Fibroblast of skin of abdomen (primary cell): ENCODE measurements at regions not wholly inside any gene's neighbourhood (a gene's known extent, or its start where the extent isn't known, plus 50 kb on each side); places are given as distances from the start of the nearest gene placed in this dataset.

Experiments
- DNase-seq: peaks from one replicate; pipeline ENCODE4 v3.0.0-alpha.2; 2013

DNA sequence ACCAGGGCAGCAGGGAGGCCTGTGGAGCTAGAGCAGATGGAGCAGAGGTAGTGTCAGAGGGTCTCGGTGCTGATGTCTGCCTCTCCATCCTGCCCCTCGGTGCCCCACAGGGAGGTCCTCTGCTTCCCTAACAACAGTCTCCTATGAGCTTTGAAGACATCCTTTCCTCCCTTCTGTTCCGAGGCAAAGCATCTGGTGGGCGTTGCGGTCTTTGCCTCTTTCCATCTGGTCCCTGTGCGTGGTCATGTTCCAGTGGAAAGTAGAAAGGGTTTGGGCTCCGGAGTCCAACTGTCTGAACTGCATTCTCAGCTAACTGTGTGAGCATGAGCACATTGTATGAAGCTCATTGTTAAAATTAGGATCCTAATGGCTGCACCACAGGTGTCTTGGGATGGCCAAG lies 370.6 kb downstream of the AACS start:
- DNase-seq = no peak

DNA sequence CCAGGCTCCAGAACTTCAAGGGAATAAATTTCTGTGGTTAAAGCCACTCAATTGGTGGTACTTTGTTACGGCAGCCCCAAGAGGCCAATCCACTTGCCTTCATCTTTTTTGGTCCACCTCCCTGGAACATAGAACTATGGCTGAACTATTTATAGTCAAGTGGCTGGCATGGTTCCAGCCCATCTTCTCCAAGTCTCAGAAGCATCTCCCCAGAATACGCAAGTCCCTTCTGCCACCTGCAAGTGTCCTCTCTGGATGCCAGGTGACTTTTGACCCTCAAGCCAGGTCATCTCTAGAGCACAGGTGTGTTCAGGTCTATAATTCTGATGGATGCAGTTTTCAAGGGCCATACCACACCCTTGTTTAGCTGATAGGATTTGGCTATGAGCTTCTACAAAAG lies 371.5 kb downstream of the AACS start:
- DNase-seq = no peak

DNA sequence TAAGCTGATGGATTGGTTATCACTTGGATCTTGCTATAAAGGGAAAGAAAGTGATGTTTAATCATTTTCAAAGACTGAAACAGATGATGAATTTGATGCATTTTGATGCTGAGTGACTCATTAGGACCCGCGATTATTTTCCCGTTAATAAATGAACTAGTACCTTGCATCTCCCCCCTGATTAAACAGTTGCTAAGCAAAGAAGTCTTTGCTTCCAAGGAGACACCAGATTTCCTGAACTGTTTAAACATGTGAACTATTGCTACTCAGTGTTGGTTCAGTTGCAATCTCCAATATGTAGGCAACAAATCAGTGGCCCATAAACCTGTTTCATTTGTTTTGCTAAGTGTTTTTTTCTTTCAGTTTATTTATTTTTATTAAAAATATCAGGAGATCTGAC lies 375.2 kb downstream of the AACS start:
- DNase-seq = no peak

DNA sequence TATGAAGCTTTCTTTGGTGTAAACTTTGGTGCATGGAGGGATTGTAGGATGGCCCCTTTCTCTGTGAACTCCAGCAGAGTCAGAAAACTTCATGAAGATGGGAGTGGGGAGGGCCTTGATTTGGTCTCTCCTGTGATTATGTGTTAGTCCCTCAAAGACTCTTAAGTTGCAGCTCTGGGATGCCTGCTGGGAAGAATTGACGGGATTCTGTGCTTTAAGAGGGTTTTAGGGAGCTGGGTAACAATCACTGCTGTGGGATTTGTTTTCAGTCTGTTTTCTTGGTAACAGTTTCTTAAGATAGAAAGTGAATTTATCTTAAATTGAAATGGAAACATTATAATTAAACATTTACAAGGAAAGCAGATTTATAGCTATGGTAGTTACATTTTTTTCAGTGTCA lies 378.1 kb downstream of the AACS start:
- DNase-seq = no peak

DNA sequence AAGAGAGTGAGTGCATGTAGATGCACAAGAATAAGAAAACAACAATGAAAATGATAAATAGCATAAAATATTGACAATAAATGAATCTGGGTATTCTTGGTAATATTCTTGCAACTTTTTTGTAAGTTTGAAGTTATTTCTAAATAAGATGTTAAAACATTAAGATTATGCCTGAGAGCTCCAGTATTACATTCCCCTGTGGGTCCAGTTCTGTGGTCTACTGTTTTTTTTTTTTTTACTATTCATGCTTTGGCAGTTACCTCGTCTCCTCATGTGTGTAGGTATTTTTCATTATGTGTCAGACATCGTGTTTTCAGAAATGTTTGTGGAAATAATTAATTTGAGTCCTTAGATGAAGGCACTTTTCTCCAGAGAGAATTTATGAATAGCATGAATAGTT lies 386.2 kb downstream of the AACS start:
- no peak for DNase-seq

- DNase-seq = no peak
Observed at GRCh38 chr12:125453751-125454150, 388.5 kb downstream of the AACS start.

GRCh38 chr12:125454291-125454690 lies 389.1 kb downstream of the AACS start:
- no peak for DNase-seq

DNA sequence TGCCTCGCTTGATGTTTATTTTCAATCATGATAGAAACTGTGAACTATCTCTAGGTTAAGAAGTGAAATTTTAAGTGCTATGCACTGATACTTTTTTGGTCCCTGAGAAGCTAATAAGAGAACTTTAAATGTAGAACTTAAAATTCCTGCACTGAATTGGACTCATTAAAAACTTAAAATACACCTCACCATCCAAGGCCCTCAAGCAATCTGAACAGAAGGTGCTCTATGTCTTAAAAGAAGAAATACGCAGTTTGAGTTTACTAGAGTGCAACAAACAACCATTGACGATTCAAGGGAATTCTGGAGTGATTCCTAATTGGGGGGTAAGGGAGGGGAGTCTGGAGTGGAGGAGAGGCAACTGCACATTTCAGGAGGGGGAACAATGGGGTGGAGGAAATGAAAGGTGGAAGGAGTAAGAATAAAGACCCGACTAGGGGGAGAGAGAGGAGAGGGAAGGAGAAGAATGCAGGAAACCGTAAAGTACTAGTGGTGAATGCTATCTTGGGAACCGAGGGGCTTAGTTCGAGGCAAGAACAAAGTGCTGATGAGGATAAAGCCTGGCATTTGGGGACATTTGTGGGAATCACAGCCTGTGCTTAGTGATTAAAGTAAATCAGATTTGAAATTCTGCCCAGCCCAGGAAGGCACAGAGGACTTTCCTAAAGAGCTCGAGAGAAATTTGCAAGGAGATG lies 389.7 kb downstream of the AACS start:
- no peak for DNase-seq

DNA sequence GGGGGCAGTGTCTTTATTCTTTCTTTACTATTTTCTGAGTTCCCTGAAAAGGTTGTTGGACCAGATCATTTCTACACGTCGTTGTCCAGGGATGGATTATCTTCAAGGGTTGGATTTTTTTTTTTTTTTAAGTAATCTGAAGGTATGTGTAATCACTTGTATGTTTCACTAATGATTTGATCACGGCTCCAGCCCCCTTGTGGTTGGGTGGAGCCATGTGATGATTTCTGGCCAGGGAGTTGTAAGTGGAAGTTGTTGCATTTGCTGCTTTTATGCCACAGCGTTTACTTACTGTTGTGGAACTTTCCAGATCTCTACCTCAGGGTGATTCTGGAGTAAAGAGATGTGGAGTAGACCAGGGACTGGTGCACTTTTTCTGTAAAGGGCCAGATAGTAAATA lies 390.3 kb downstream of the AACS start:
- no peak for DNase-seq

DNA sequence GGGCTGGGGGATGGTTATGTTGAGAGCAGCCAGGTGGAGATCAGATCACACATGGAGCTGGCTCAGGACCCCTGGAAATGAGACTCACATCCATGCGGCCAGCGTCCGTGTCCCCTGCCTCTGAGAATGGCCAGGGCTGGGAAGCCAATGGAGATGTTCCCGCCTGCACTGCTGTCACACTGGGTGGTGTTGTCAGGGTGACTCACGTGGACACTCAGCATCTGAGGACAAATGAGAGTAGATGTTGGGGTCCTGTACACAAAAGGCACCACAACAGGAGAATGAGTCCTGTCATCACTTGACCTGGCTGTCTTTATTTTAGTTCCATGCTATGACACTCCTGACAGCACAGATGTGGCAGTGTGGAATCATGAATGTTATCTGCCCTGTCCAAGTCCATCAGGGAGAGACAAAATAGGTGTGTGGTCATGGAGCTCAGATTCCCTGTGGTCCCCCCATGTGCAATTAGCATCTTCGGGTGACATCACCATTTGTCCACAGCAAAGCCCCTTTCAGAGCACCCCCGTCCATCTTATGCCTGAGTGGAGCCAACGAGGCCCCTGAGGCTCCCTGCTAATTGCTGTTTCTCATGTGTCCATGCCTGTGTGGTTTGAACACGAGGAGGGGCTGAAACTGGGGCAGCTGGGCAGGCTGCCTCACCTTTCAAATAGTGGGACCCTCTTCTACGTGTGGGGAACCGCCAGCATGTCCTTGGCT lies 393.5 kb downstream of the AACS start:
- no peak for DNase-seq

DNA sequence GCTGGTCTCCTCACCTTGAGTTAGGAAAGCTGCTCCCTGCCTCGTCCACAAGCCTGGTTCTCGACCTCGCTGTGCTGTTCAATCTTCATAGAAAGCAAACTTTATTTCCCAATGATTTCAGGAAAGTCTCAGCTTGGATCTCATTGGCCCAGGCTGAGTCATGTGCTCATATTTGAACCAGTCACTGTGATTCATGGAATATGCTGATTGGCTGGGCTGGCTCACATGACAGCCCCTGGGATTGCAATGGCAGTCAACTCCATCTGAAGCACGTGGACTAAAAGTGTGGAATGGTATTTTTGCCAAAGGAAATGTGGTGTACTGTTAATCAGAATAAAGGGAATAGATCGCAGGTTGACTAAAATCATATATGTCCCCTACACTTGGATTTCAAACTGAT lies 396.6 kb downstream of the AACS start:
- no peak for DNase-seq

- no peak for DNase-seq
Observed at GRCh38 chr12:125463386-125463785, 398.2 kb downstream of the AACS start.

- DNase-seq = no peak
Observed at GRCh38 chr12:125467363-125467762, 402.1 kb downstream of the AACS start.

- DNase-seq = no peak
Observed at GRCh38 chr12:125469683-125470082, 404.4 kb downstream of the AACS start.

DNA sequence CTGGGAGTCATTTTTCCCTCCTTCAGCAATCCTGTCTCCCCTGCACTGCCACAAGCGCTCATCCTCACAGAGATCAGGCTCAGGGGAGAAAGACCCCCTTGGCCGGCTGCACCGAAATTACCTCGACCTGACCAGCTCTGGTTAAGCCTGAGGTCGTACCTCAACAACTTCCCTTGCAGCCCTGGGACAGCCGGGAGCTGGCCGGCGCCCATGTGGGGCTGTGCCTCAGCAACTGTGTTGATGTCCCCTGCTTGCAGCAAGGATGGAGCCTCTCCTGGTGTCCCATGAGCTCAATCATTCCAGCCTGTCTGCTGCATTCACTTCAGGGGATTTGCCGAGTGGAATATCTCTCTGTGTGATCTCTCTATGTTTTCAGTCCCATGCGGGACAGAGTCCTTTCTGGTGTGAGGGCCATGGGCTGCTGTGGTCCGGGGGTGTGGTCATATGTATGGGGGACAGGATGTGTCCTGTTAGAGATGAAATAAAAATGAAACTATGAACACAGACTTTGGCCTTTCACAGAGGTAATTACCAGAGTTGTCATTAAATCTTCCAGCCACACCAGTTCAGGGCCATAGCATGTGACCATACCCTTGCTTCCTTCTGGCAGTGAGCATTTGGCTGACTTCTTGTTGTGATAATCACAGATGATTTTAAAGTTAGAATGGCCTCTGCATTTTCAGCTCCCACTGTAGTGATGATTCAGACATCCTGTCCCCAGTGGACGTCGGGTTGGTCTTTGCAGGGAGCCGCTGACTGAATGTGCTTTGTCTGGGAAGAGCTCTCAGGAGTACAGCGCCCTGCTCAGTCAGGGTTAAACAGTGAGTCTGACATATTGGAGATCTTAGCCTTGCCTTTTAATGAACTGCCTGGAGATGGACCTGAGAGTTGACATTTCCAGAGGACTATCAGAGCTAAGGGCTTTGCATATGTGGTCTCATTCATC lies 405.9 kb downstream of the AACS start:
- no peak for DNase-seq

- no peak for DNase-seq
Observed at GRCh38 chr12:125473501-125473900, 408.3 kb downstream of the AACS start.

GRCh38 chr12:125487336-125487735 lies 422.1 kb downstream of the AACS start:
- DNase-seq = no peak

DNA sequence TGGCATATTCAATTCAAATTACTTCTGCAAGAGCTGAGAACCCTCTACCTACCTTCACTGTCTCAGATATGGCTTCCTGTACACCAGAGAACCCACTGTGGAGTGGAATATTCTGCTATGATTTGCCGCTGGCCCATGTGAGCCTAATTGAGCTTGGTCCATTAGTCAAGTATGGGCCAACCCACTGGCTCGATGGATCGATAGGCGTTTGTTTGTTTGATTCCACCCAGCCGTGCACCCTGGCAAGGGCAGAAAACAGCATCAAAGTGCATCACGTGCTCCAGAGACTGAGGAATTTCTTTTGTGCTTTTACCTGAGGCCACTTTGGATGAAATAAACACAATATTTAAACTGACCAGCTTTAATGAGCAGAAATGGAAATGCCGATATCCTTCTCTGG lies 426.3 kb downstream of the AACS start:
- DNase-seq = no peak

DNA sequence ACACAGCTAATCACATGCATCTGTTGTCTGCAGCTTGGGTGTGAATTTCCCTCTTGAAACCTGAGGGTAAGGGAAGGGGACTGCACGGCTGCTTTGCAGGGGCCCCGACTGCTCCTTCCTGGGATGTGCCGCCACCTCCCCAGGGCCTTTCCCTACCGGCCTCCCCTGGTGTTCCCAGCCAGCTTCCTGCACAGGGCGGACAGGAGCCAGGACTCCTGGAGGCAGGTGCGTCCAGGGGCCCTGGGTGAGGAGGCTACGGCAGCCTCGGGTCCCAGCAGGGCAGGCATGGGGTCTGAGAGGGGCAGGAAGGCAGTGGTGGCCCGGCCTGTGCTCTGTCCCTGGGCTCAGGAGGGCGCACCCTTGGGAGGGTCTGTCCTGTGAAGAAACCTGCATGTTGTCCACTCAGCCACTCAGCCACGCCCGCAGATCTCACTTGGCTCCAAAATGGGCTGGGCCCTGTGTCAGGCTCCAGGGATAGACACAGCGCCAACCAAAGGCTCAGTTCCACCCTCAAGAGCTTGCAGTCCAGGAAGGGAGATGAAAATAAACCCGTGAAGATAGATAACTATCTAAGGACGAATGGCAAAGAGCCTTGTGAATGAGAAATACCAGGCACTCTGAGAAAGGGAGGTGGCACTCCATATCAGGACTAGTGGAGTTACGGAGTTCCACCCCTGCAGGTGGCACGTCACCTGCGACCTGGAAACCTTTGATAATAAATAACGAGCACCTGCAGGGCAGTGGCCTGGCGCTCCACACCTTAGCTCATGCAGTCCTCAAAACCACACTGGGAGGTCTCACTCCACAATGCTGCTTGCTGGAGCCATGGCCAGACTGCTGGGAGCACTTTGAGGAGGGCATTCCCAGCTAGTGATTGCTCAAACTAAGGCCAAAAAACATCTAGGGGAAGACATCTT lies 427.4 kb downstream of the AACS start:
- DNase-seq = no peak

GRCh38 chr12:125493704-125494308 lies 428.6 kb downstream of the AACS start:
- no peak for DNase-seq

- DNase-seq = no peak
Observed at GRCh38 chr12:125503128-125503527, 437.9 kb downstream of the AACS start.

DNA sequence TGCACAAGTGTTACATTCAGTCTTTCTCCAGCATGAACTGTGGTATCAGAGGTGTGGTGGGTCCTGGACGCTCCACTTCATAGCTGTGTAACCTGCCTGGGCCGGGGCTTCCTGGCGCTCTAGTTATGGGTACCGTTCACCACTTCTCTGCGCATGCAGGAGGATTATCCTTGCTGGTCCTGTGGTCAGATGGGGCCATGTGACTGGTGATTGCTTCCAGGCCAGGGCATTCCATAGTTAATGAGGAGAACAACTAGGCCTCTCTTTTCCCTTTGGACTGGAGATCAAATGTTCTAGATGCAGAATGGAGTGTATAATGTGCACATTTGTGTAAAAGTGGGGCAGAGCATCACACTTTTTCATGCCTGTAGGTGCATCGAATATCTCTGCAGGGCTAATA lies 444.0 kb downstream of the AACS start:
- DNase-seq = no peak
